ENCODE measurements at regions not wholly inside any gene's neighbourhood (a gene's known extent, or its start where the extent isn't known, plus 50 kb on each side); places are given as distances from the start of the nearest gene placed in this dataset.

DNA sequence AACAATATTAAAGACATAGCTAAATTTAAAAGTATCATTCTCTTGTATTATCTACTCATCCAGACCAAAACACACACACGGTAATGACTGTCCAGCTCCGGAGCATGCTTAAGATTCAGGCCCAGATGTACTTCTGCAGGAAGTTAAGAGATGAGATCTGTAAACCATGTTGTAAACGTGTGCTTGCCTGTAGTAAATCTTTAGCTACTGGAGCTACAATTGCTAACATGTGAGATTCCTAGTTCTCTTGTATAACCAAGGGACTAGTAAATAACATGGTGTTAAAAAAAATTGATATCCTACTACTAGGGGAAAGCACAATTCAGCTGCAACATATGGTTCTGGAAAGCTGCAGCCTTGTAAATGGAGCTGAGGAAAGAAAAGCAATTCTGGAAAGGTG, 651.7 kb upstream of the CCDC54 start:
- H3K27me3 ChIP-seq (ENCODE audit: insufficient read depth, low read length), result no peaks in the 10 kb centered on the region
- DNase-seq, result no peak
- no peak overlapping the region for H2BK120ac ChIP-seq (ENCODE audit: insufficient read depth, low read length, poor library complexity)
- H3K23ac ChIP-seq (ENCODE audit: low read length), result no peak overlapping the region
- no peaks in the 10 kb centered on the region for H3K4me1 ChIP-seq (ENCODE audit: control insufficient read depth in 1 of 2, insufficient read depth in 2 of 2, low read length in 2 of 2)
- no peak overlapping the region for H4K91ac ChIP-seq (ENCODE audit: low read depth, low read length)
- no peak overlapping the region for H3K4ac ChIP-seq (ENCODE audit: low read depth, low read length)
- no peak overlapping the region for H3K4me3 ChIP-seq (ENCODE audit: low read depth, low read length)
- H4K8ac ChIP-seq (ENCODE audit: low read depth, low read length), result no peak overlapping the region
- no peak overlapping the region for H3K4me2 ChIP-seq (ENCODE audit: low read length)
- H3K79me2 ChIP-seq (ENCODE audit: control insufficient read depth, insufficient read depth, low read length, poor library complexity), result no peaks in the 10 kb centered on the region
- H2BK12ac ChIP-seq (ENCODE audit: low read length), result no peak overlapping the region
- H3K14ac ChIP-seq (ENCODE audit: low read length), result no peak overlapping the region
- no CpG with 5 or more reads among the region's 3 CpGs for WGBS (ENCODE audit: extremely low coverage, insufficient coverage, insufficient read length)
- no peak overlapping the region for H2BK5ac ChIP-seq (ENCODE audit: low read depth, low read length, poor library complexity)
- H3K36me3 ChIP-seq (ENCODE audit: control insufficient read depth in 1 of 2, insufficient read depth in 2 of 2, low read length in 2 of 2), result no peaks in the 10 kb centered on the region
- H3K18ac ChIP-seq (ENCODE audit: low read length), result no peak overlapping the region
- H2AFZ ChIP-seq (ENCODE audit: insufficient read depth, low read length, poor library complexity), result no peak overlapping the region
- H3K9ac ChIP-seq (ENCODE audit: low read length), result no peak overlapping the region
- H3K79me1 ChIP-seq (ENCODE audit: low read length), result no peaks in the 10 kb centered on the region
- H4K12ac ChIP-seq (ENCODE audit: low read depth, low read length), result no peak overlapping the region
- no peak overlapping the region for H3K27ac ChIP-seq (ENCODE audit: low read depth, low read length)
- H3K9me3 ChIP-seq (ENCODE audit: insufficient read depth, low read depth, low read length), result peaks cover 3% of the 10 kb centered on the region
- no peak overlapping the region for H2AK5ac ChIP-seq (ENCODE audit: low read length)

DNA sequence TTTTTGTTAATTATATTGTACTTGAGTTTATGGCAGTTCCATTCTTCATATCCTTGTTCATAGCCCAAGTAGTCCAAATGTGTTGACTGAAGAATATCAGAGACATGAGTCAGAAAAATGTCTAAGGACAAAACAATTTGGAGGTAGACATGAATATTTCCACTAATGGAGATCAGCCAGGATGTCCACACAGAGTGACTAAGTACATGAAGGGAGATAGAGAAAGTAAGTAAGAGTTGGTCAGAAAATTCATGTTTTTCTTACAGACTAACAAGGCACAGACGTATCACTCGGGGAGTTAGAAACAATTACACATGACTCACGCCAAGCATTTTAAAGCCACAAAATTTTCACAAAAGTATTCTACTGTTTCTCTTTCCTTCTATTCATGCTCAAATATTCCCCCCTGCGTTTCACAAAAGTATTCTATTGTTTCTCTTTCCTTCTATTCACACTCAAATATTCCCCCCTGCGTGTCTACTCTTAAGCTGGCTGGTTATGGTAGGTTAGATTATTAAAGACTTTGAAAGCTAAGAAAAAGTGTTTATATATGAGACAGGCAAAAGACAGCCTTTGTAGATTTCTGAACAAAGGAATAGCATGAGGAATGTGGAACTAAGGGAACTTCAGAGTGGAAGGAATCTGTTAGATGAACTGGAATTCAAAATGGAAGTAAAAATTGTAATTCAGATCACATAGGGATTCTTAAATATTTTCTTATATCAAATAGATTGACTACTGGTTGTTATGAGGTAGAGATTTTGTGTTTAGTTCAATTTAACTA, 648.7 kb upstream of the CCDC54 start:
- no CpG with 5 or more reads among the region's 5 CpGs for WGBS (ENCODE audit: extremely low coverage, insufficient coverage, insufficient read length)
- no peaks in the 10 kb centered on the region for H3K79me1 ChIP-seq (ENCODE audit: low read length)

GRCh38 chr3:106729481-106729880, 647.8 kb upstream of the CCDC54 start:
- H2AFZ ChIP-seq (ENCODE audit: insufficient read depth, low read length, poor library complexity), result no peak overlapping the region
- H2AK5ac ChIP-seq (ENCODE audit: low read length), result no peak overlapping the region
- no peak overlapping the region for H2BK5ac ChIP-seq (ENCODE audit: low read depth, low read length, poor library complexity)
- H3K79me2 ChIP-seq (ENCODE audit: control insufficient read depth, insufficient read depth, low read length, poor library complexity), result no peaks in the 10 kb centered on the region
- H2BK120ac ChIP-seq (ENCODE audit: insufficient read depth, low read length, poor library complexity), result no peak overlapping the region
- no CpG with 5 or more reads among the region's 1 CpG for WGBS (ENCODE audit: extremely low coverage, insufficient coverage, insufficient read length)
- H3K9ac ChIP-seq (ENCODE audit: low read length), result no peak overlapping the region
- H3K9me3 ChIP-seq (ENCODE audit: insufficient read depth, low read depth, low read length), result no peaks in the 10 kb centered on the region
- H4K8ac ChIP-seq (ENCODE audit: low read depth, low read length), result no peak overlapping the region
- H4K91ac ChIP-seq (ENCODE audit: low read depth, low read length), result no peak overlapping the region
- no peaks in the 10 kb centered on the region for H3K79me1 ChIP-seq (ENCODE audit: low read length)
- H3K4me2 ChIP-seq (ENCODE audit: low read length), result no peak overlapping the region
- H3K36me3 ChIP-seq (ENCODE audit: control insufficient read depth in 1 of 2, insufficient read depth in 2 of 2, low read length in 2 of 2), result no peaks in the 10 kb centered on the region
- no peak overlapping the region for H2BK12ac ChIP-seq (ENCODE audit: low read length)
- no peak overlapping the region for H3K4ac ChIP-seq (ENCODE audit: low read depth, low read length)
- H3K27ac ChIP-seq (ENCODE audit: low read depth, low read length), result no peak overlapping the region
- no peak overlapping the region for H3K14ac ChIP-seq (ENCODE audit: low read length)
- H3K18ac ChIP-seq (ENCODE audit: low read length), result no peak overlapping the region
- H3K4me1 ChIP-seq (ENCODE audit: control insufficient read depth in 1 of 2, insufficient read depth in 2 of 2, low read length in 2 of 2), result no peaks in the 10 kb centered on the region
- no peaks in the 10 kb centered on the region for H3K27me3 ChIP-seq (ENCODE audit: insufficient read depth, low read length)
- H4K12ac ChIP-seq (ENCODE audit: low read depth, low read length), result no peak overlapping the region
- no peak for DNase-seq
- no peak overlapping the region for H3K4me3 ChIP-seq (ENCODE audit: low read depth, low read length)
- no peak overlapping the region for H3K23ac ChIP-seq (ENCODE audit: low read length)

More for the DNA sequence above, 648.7 kb upstream of the CCDC54 start:
- no peak overlapping the region for H3K18ac ChIP-seq (ENCODE audit: low read length)
- H2AFZ ChIP-seq (ENCODE audit: insufficient read depth, low read length, poor library complexity), result no peak overlapping the region
- H3K27ac ChIP-seq (ENCODE audit: low read depth, low read length), result peak overlapping the region; percentile 26
- no peaks in the 10 kb centered on the region for H3K4me1 ChIP-seq (ENCODE audit: control insufficient read depth in 1 of 2, insufficient read depth in 2 of 2, low read length in 2 of 2)
- H3K9me3 ChIP-seq (ENCODE audit: insufficient read depth, low read depth, low read length), result no peaks in the 10 kb centered on the region
- H3K14ac ChIP-seq (ENCODE audit: low read length), result no peak overlapping the region
- no peak overlapping the region for H4K12ac ChIP-seq (ENCODE audit: low read depth, low read length)
- H2BK12ac ChIP-seq (ENCODE audit: low read length), result no peak overlapping the region
- no peak overlapping the region for H3K4me2 ChIP-seq (ENCODE audit: low read length)
- no peak overlapping the region for H2AK5ac ChIP-seq (ENCODE audit: low read length)
- no peak overlapping the region for H4K91ac ChIP-seq (ENCODE audit: low read depth, low read length)
- no peak overlapping the region for H3K23ac ChIP-seq (ENCODE audit: low read length)
- H2BK120ac ChIP-seq (ENCODE audit: insufficient read depth, low read length, poor library complexity), result no peak overlapping the region
- H3K4ac ChIP-seq (ENCODE audit: low read depth, low read length), result no peak overlapping the region
- H3K36me3 ChIP-seq (ENCODE audit: control insufficient read depth in 1 of 2, insufficient read depth in 2 of 2, low read length in 2 of 2), result no peaks in the 10 kb centered on the region
- H2BK5ac ChIP-seq (ENCODE audit: low read depth, low read length, poor library complexity), result no peak overlapping the region
- H4K8ac ChIP-seq (ENCODE audit: low read depth, low read length), result no peak overlapping the region
- no peak overlapping the region for H3K9ac ChIP-seq (ENCODE audit: low read length)
- H3K79me2 ChIP-seq (ENCODE audit: control insufficient read depth, insufficient read depth, low read length, poor library complexity), result no peaks in the 10 kb centered on the region
- no peak overlapping the region for H3K4me3 ChIP-seq (ENCODE audit: low read depth, low read length)
- no peaks in the 10 kb centered on the region for H3K27me3 ChIP-seq (ENCODE audit: insufficient read depth, low read length)
- DNase-seq, result peak; percentile 45 to 83

GRCh38 chr3:106731230-106731629, 646.0 kb upstream of the CCDC54 start:
- Histone ChIP-seq H3K36me3 (ENCODE audit: control insufficient read depth in 1 of 2, insufficient read depth in 2 of 2, low read length in 2 of 2) (no peaks in the 10 kb centered on the region), H3K4me2 (ENCODE audit: low read length) (no peak overlapping the region), H3K14ac (ENCODE audit: low read length) (no peak overlapping the region), H3K23ac (ENCODE audit: low read length) (no peak overlapping the region), H2AFZ (ENCODE audit: insufficient read depth, low read length, poor library complexity) (no peak overlapping the region), H3K18ac (ENCODE audit: low read length) (no peak overlapping the region), H2AK5ac (ENCODE audit: low read length) (no peak overlapping the region), H3K79me2 (ENCODE audit: control insufficient read depth, insufficient read depth, low read length, poor library complexity) (no peaks in the 10 kb centered on the region), H2BK5ac (ENCODE audit: low read depth, low read length, poor library complexity) (no peak overlapping the region), H3K9me3 (ENCODE audit: insufficient read depth, low read depth, low read length) (no peaks in the 10 kb centered on the region), H2BK120ac (ENCODE audit: insufficient read depth, low read length, poor library complexity) (no peak overlapping the region), H4K8ac (ENCODE audit: low read depth, low read length) (no peak overlapping the region), H3K9ac (ENCODE audit: low read length) (no peak overlapping the region), H3K4me1 (ENCODE audit: control insufficient read depth in 1 of 2, insufficient read depth in 2 of 2, low read length in 2 of 2) (no peaks in the 10 kb centered on the region), H4K91ac (ENCODE audit: low read depth, low read length) (no peak overlapping the region), H4K12ac (ENCODE audit: low read depth, low read length) (no peak overlapping the region), H3K79me1 (ENCODE audit: low read length) (no peaks in the 10 kb centered on the region), H3K27ac (ENCODE audit: low read depth, low read length) (no peak overlapping the region), H3K4me3 (ENCODE audit: low read depth, low read length) (no peak overlapping the region), H3K4ac (ENCODE audit: low read depth, low read length) (no peak overlapping the region), H2BK12ac (ENCODE audit: low read length) (no peak overlapping the region), H3K27me3 (ENCODE audit: insufficient read depth, low read length) (no peaks in the 10 kb centered on the region)
- no peak for DNase-seq
- no CpG with 5 or more reads among the region's 2 CpGs for WGBS (ENCODE audit: extremely low coverage, insufficient coverage, insufficient read length)

All from trophoblast cell (in vitro differentiated cells and primary cell).